ENCODE measurements at regions not wholly inside any gene's neighbourhood (a gene's known extent, or its start where the extent isn't known, plus 50 kb on each side); places are given as distances from the start of the nearest gene placed in this dataset.

DNA sequence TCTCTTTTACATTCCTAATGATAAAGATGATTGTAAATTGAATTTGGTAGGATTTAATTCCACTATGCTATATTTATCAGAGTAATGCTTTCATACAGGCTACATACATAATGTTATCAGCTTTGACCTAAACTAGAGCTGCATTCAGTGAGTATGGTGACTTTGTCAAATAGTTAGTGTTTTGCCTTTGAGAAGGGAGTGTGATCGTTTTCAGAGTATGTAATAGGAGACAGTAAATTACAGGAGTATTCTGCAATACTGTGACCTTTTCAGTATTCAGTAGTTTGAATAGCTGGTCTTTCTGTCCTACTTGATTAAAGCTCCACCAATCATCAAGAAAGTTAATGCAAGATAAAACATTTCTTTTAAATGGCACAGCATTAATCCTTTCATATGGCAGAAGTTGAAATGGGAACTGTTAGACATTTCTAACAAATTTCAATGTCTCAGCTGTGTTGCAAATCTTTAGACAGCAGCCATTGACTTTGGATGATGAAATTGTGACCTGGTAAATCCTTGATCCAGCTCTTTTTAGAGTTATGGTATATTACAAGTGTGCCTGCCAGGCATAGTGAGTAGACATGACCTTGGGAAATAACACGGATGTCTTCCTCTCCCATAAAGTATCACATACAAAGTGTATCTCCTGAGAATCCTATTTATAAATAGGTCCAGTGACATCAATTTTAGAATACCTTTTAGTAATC, 455.3 kb downstream of the KCTD8 start:
- 83 to 88% methylated on average over 1 to 2 of the region's 2 CpGs for WGBS, 2 experiments (ENCODE audit: insufficient coverage in 1 of 2, insufficient read length in 1 of 2)
- Histone ChIP-seq H3K36me3 (ENCODE audit: control insufficient read depth, insufficient read depth, low read length) (no peaks in the 10 kb centered on the region), H3K4me1 (ENCODE audit: control insufficient read depth, insufficient read depth, low read length) (no peaks in the 10 kb centered on the region), H3K27me3 (ENCODE audit: control insufficient read depth, insufficient read depth, low read length, poor library complexity, severe bottlenecking) (no peaks in the 10 kb centered on the region), H3K4me3 (ENCODE audit: low read length) (no peak overlapping the region), H3K9ac (ENCODE audit: extremely low read depth, low read length, poor library complexity, severe bottlenecking) (no peak overlapping the region), H3K27ac (ENCODE audit: low read depth, low read length) (no peak overlapping the region), H3K9me3 (ENCODE audit: control insufficient read depth, low read length) (no peaks in the 10 kb centered on the region)
- DNase-seq, result no peak
- Mint-ChIP-seq H3K27me3 (ENCODE audit: insufficient read depth) (no peaks in the 10 kb centered on the region), H3K27ac (no peak overlapping the region), H3K4me3 (no peak overlapping the region), H3K9me3 (no peaks in the 10 kb centered on the region), H3K36me3 (ENCODE audit: low read depth) (no peaks in the 10 kb centered on the region), H3K4me1 (peaks cover 6% of the 10 kb centered on the region)
- TF ChIP-seq, protein P1, sequence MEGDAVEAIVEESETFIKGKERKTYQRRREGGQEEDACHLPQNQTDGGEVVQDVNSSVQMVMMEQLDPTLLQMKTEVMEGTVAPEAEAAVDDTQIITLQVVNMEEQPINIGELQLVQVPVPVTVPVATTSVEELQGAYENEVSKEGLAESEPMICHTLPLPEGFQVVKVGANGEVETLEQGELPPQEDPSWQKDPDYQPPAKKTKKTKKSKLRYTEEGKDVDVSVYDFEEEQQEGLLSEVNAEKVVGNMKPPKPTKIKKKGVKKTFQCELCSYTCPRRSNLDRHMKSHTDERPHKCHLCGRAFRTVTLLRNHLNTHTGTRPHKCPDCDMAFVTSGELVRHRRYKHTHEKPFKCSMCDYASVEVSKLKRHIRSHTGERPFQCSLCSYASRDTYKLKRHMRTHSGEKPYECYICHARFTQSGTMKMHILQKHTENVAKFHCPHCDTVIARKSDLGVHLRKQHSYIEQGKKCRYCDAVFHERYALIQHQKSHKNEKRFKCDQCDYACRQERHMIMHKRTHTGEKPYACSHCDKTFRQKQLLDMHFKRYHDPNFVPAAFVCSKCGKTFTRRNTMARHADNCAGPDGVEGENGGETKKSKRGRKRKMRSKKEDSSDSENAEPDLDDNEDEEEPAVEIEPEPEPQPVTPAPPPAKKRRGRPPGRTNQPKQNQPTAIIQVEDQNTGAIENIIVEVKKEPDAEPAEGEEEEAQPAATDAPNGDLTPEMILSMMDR (conservative IDR thresholded peaks at IDR 0.05), result no peak

DNA sequence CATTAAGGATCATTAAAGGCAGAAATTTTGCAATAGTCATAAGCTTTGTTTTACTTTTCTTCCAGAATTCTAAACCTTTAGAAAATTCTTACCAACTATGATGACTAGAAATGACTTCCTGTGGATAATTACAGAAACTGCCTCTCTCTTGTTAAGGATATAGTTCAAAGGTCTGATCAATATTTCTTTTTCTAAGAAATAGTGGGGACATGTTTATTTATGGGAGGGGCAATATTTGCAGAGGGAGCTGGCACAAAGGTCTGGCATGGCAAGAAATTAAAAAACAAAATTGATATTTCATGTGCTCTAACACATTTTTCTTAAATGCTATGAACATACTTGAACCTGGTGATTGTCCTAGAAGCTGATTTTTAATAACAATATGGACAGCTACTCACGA, 448.9 kb downstream of the KCTD8 start:
- WGBS, 2 experiments (ENCODE audit: insufficient coverage in 1 of 2, insufficient read length in 1 of 2), result no CpG with 5 or more reads among the region's 1 CpG
- Histone ChIP-seq H3K4me3 (ENCODE audit: low read length) (no peak overlapping the region), H3K27me3 (ENCODE audit: control insufficient read depth, insufficient read depth, low read length, poor library complexity, severe bottlenecking) (no peaks in the 10 kb centered on the region), H3K4me1 (ENCODE audit: control insufficient read depth, insufficient read depth, low read length) (no peaks in the 10 kb centered on the region), H3K9me3 (ENCODE audit: control insufficient read depth, low read length) (no peaks in the 10 kb centered on the region), H3K9ac (ENCODE audit: extremely low read depth, low read length, poor library complexity, severe bottlenecking) (no peak overlapping the region), H3K36me3 (ENCODE audit: control insufficient read depth, insufficient read depth, low read length) (no peaks in the 10 kb centered on the region), H3K27ac (ENCODE audit: low read depth, low read length) (no peak overlapping the region)
- TF ChIP-seq, protein P1 (conservative IDR thresholded peaks at IDR 0.05), result no peak
- Mint-ChIP-seq H3K4me3 (no peak overlapping the region), H3K9me3 (no peaks in the 10 kb centered on the region), H3K27ac (no peak overlapping the region), H3K36me3 (ENCODE audit: low read depth) (no peaks in the 10 kb centered on the region), H3K4me1 (no peaks in the 10 kb centered on the region), H3K27me3 (ENCODE audit: insufficient read depth) (no peaks in the 10 kb centered on the region)
- DNase-seq, result no peak

DNA sequence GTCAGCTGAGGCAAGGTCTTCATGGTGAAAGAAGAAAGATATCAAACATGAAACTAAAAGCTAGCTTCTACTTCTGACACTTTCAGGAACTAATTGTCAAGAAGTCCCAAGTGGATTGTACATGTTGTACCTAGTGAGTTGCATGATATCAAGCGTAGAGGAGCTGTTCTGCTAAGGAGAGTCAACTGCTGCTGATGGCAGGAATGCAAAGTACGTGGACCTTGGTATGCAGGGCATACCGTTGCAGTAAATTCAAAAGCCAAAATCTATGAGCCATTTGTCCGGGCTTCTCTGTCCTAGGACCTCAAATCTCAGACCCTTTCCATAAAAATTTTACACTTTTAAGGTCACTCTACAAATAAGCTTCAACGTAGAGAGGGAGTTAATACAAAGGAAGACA, 446.2 kb downstream of the KCTD8 start:
- Histone ChIP-seq H3K9ac (ENCODE audit: extremely low read depth, low read length, poor library complexity, severe bottlenecking) (no peak overlapping the region), H3K9me3 (ENCODE audit: control insufficient read depth, low read length) (no peaks in the 10 kb centered on the region), H3K4me1 (ENCODE audit: control insufficient read depth, insufficient read depth, low read length) (no peaks in the 10 kb centered on the region), H3K36me3 (ENCODE audit: control insufficient read depth, insufficient read depth, low read length) (no peaks in the 10 kb centered on the region), H3K27me3 (ENCODE audit: control insufficient read depth, insufficient read depth, low read length, poor library complexity, severe bottlenecking) (no peaks in the 10 kb centered on the region), H3K27ac (ENCODE audit: low read depth, low read length) (no peak overlapping the region), H3K4me3 (ENCODE audit: low read length) (no peak overlapping the region)
- TF ChIP-seq, protein P1 (conservative IDR thresholded peaks at IDR 0.05), result no peak
- Mint-ChIP-seq H3K27me3 (ENCODE audit: insufficient read depth) (no peaks in the 10 kb centered on the region), H3K27ac (no peak overlapping the region), H3K4me1 (no peaks in the 10 kb centered on the region), H3K9me3 (no peaks in the 10 kb centered on the region), H3K36me3 (ENCODE audit: low read depth) (no peaks in the 10 kb centered on the region), H3K4me3 (no peak overlapping the region)
- DNase-seq, result no peak
- WGBS, 2 experiments (ENCODE audit: insufficient coverage in 1 of 2, insufficient read length in 1 of 2), result 90 to 96% methylated on average over 2 to 5 of the region's 5 CpGs

Measured in endodermal cell (in vitro differentiated cells).